ENCODE measurements at regions not wholly inside any gene's neighbourhood (a gene's known extent, or its start where the extent isn't known, plus 50 kb on each side); places are given as distances from the start of the nearest gene placed in this dataset.
"Not testable (repeated sequence)": the region's sequence is repeated elsewhere in the genome, so short reads cannot be mapped to it uniquely, and the experiment has no call there.

GRCh38 chr14:105730731-105731130, 204.3 kb downstream of the TMEM121 start:
- not testable (repeated sequence) for H3K27ac ChIP-seq; DNase-seq (ENCODE audit: low spot score in 2 of 2); H3K4me1 ChIP-seq; H3K9me3 ChIP-seq; H3K36me3 ChIP-seq; H3K4me3 ChIP-seq; H3K27me3 ChIP-seq
- WGBS, result 57% methylated on average over 7 of the region's 7 CpGs

- peak; percentile 33 to 73 for DNase-seq (ENCODE audit: low spot score in 2 of 2)
- WGBS, result 76% methylated on average over 22 of the region's 31 CpGs
- not testable (repeated sequence) for H3K4me3 ChIP-seq
These were observed 205.0 kb downstream of the TMEM121 start for GRCh38 chr14:105731221-105731985.

GRCh38 chr14:105733081-105734065, 207.0 kb downstream of the TMEM121 start:
- 88% methylated on average over 22 of the region's 22 CpGs for WGBS
- Histone ChIP-seq H3K4me1 (no peaks in the 10 kb centered on the region), H3K9me3 (no peaks in the 10 kb centered on the region), H3K4me3 (no peak overlapping the region), H3K27me3 (no peaks in the 10 kb centered on the region), H3K27ac (no peak overlapping the region), H3K36me3 (no peaks in the 10 kb centered on the region)
- peak in 1 of 2 donors; percentile 70 for DNase-seq (ENCODE audit: low spot score in 2 of 2)
- TF ChIP-seq POLR2AphosphoS5 (IDR thresholded peaks at IDR 0.05) (no peak), CTCF (IDR thresholded peaks at IDR 0.05) (no peak), POLR2A (IDR thresholded peaks at IDR 0.05) (no peak), EP300 (IDR thresholded peaks at IDR 0.05) (no peak)

More at GRCh38 chr14:105731221-105731985, 205.0 kb downstream of the TMEM121 start:
- not testable (repeated sequence) for H3K36me3 ChIP-seq, H3K4me1 ChIP-seq, H3K9me3 ChIP-seq, H3K27ac ChIP-seq, H3K27me3 ChIP-seq

GRCh38 chr14:105734241-105734640, 207.9 kb downstream of the TMEM121 start:
- not testable (repeated sequence) for H3K4me1 ChIP-seq, H3K36me3 ChIP-seq, H3K9me3 ChIP-seq, H3K27me3 ChIP-seq, H3K27ac ChIP-seq, H3K4me3 ChIP-seq
- WGBS, result no CpG with 5 or more reads among the region's 14 CpGs
- peak in 1 of 2 donors; percentile 54 for DNase-seq (ENCODE audit: low spot score in 2 of 2)

GRCh38 chr14:105736331-105736730, 209.9 kb downstream of the TMEM121 start:
- H3K27ac ChIP-seq, H3K27me3 ChIP-seq, H3K4me1 ChIP-seq, H3K36me3 ChIP-seq, H3K9me3 ChIP-seq, H3K4me3 ChIP-seq: not testable (repeated sequence)
- DNase-seq (ENCODE audit: low spot score in 2 of 2), result peak in 1 of 2 donors; percentile 62
- WGBS, result no CpG with 5 or more reads among the region's 20 CpGs

- 88% methylated on average over 8 of the region's 17 CpGs for WGBS
- no peaks in the 10 kb centered on the region for H3K4me1 ChIP-seq
These were observed 211.3 kb downstream of the TMEM121 start for GRCh38 chr14:105737504-105738246.

More at GRCh38 chr14:105737504-105738246, 211.3 kb downstream of the TMEM121 start:
- TF ChIP-seq POLR2AphosphoS5 (IDR thresholded peaks at IDR 0.05), result no peak
- TF ChIP-seq CTCF (IDR thresholded peaks at IDR 0.05), result no peak
- no peak for TF ChIP-seq EP300 (IDR thresholded peaks at IDR 0.05)
- no peak for TF ChIP-seq POLR2A (IDR thresholded peaks at IDR 0.05)
- no peaks in the 10 kb centered on the region for H3K27me3 ChIP-seq
- no peaks in the 10 kb centered on the region for H3K36me3 ChIP-seq
- no peak overlapping the region for H3K4me3 ChIP-seq
- DNase-seq (ENCODE audit: low spot score in 2 of 2), result peak in 1 of 2 donors; percentile 44
- no peak overlapping the region for H3K27ac ChIP-seq
- no peaks in the 10 kb centered on the region for H3K9me3 ChIP-seq
